Endodermal cell (in vitro differentiated cells): ENCODE measurements at regions not wholly inside any gene's neighbourhood (a gene's known extent, or its start where the extent isn't known, plus 50 kb on each side); places are given as distances from the start of the nearest gene placed in this dataset.

Experiments
- DNase-seq: peaks from one replicate; pipeline ENCODE4 v3.0.0-alpha.2; 2017
- H3K27ac ChIP-seq: 2 replicates; pipeline ENCODE4 v1.5.1; 2013; ENCODE audit warnings: mild to moderate bottlenecking, low read depth, low read length, moderate library complexity
- H3K27me3 ChIP-seq: 2 replicates; pipeline ENCODE4 v1.6.1; 2013; ENCODE audit warnings: mild to moderate bottlenecking, low read length, moderate library complexity; ENCODE audit not compliant: insufficient read depth, control insufficient read depth, poor library complexity, severe bottlenecking
- H3K36me3 ChIP-seq: 2 replicates; pipeline ENCODE4 v1.7.0; 2013; ENCODE audit warnings: mild to moderate bottlenecking, low read length, moderate library complexity; ENCODE audit not compliant: control insufficient read depth, insufficient read depth
- H3K4me1 ChIP-seq: one replicate; pipeline ENCODE4 v1.7.0; 2013; ENCODE audit warnings: low read length; ENCODE audit not compliant: control insufficient read depth, insufficient read depth
- H3K4me3 ChIP-seq: 2 replicates; pipeline ENCODE4 v1.5.1; 2013; ENCODE audit warnings: mild to moderate bottlenecking, low read length, moderate library complexity
- H3K9ac ChIP-seq: 2 replicates; pipeline ENCODE4 v1.6.1; 2013; ENCODE audit warnings: mild to moderate bottlenecking, low read length, moderate library complexity; ENCODE audit not compliant: poor library complexity, severe bottlenecking; ENCODE audit errors: extremely low read depth
- H3K9me3 ChIP-seq: 2 replicates; pipeline ENCODE4 v1.6.1; 2013; ENCODE audit warnings: mild to moderate bottlenecking, low read length, moderate library complexity; ENCODE audit not compliant: control insufficient read depth
- H3K27ac Mint-ChIP-seq: 2 replicates; pipeline ENCODE4 v1.8.0; 2020; ENCODE audit warnings: mixed read lengths
- H3K27me3 Mint-ChIP-seq: 2 replicates; pipeline ENCODE4 v1.8.0; 2021; ENCODE audit warnings: mild to moderate bottlenecking, mixed read lengths; ENCODE audit not compliant: insufficient read depth
- H3K36me3 Mint-ChIP-seq: 2 replicates; pipeline ENCODE4 v1.8.0; 2020; ENCODE audit warnings: low read depth, mixed read lengths
- H3K4me1 Mint-ChIP-seq: 2 replicates; pipeline ENCODE4 v1.8.0; 2020; ENCODE audit warnings: mixed read lengths
- H3K4me3 Mint-ChIP-seq: 2 replicates; pipeline ENCODE4 v1.8.0; 2020; ENCODE audit warnings: mild to moderate bottlenecking, moderate library complexity, mixed read lengths
- H3K9me3 Mint-ChIP-seq: 2 replicates; pipeline ENCODE4 v1.8.0; 2020; ENCODE audit warnings: mild to moderate bottlenecking, mixed read lengths
- CTCF ChIP-seq: fragments of 200-600 bp; sonication (generic); conservative IDR thresholded peaks from 2 replicates; pipeline ENCODE4 v1.5.0; 2021; ENCODE audit warnings: antibody characterized with exemption, mild to moderate bottlenecking
- WGBS, 2 experiments: methylation state at CpG; one replicate each; pipeline versions ENCODE4 v1.1.5 to v1.1.7; 2013; ENCODE audit warnings: missing lambda C conversion rate in 2 of 2, mixed read lengths in 1 of 2; ENCODE audit not compliant: insufficient coverage in 1 of 2, insufficient read length in 1 of 2; 5-methylcytosine and 5-hydroxymethylcytosine counted together

GRCh38 chr6:145026267-145026679 is 709.0 kb downstream of the EPM2A start:
- Mint-ChIP-seq H3K27me3 (no peaks in the 10 kb centered on the region), H3K36me3 (no peaks in the 10 kb centered on the region), H3K27ac (no peak overlapping the region), H3K9me3 (no peaks in the 10 kb centered on the region), H3K4me1 (peaks cover 32% of the 10 kb centered on the region), H3K4me3 (no peak overlapping the region)
- H3K4me1 ChIP-seq = peaks cover 5% of the 10 kb centered on the region
- no peak overlapping the region for H3K4me3 ChIP-seq
- no peaks in the 10 kb centered on the region for H3K27me3 ChIP-seq
- no peak for DNase-seq
- no peak for TF ChIP-seq CTCF
- no peaks in the 10 kb centered on the region for H3K9me3 ChIP-seq
- H3K27ac ChIP-seq = no peak overlapping the region
- H3K36me3 ChIP-seq = no peaks in the 10 kb centered on the region
- WGBS, 2 experiments = 98% methylated on average over 2 of the region's 2 CpGs; no CpG with 5 or more reads in 1 of the 2 experiments
- no peak overlapping the region for H3K9ac ChIP-seq

GRCh38 chr6:145028144-145028818 is 707.0 kb downstream of the EPM2A start:
- Mint-ChIP-seq H3K4me3 (no peak overlapping the region), H3K27me3 (no peaks in the 10 kb centered on the region), H3K27ac (no peak overlapping the region), H3K36me3 (no peaks in the 10 kb centered on the region), H3K9me3 (no peaks in the 10 kb centered on the region), H3K4me1 (peaks cover 19% of the 10 kb centered on the region)
- no peak overlapping the region for H3K27ac ChIP-seq
- WGBS, 2 experiments = 48% methylated on average over 3 of the region's 4 CpGs; no CpG with 5 or more reads in 1 of the 2 experiments
- H3K36me3 ChIP-seq = no peaks in the 10 kb centered on the region
- H3K27me3 ChIP-seq = no peaks in the 10 kb centered on the region
- peak; percentile 83 for TF ChIP-seq CTCF
- no peak overlapping the region for H3K4me3 ChIP-seq
- H3K4me1 ChIP-seq = no peaks in the 10 kb centered on the region
- no peak for DNase-seq
- no peaks in the 10 kb centered on the region for H3K9me3 ChIP-seq
- no peak overlapping the region for H3K9ac ChIP-seq

- WGBS, 2 experiments = 92 to 100% methylated on average over 1 to 2 of the region's 2 CpGs
- H3K9ac ChIP-seq = no peak overlapping the region
- no peaks in the 10 kb centered on the region for H3K27me3 ChIP-seq
- H3K36me3 ChIP-seq = no peaks in the 10 kb centered on the region
- no peak for DNase-seq
- no peak for TF ChIP-seq CTCF
- no peak overlapping the region for H3K27ac ChIP-seq
- Mint-ChIP-seq H3K27ac (no peak overlapping the region), H3K4me3 (no peak overlapping the region), H3K27me3 (no peaks in the 10 kb centered on the region), H3K4me1 (peaks cover 14% of the 10 kb centered on the region), H3K36me3 (peaks cover 2% of the 10 kb centered on the region), H3K9me3 (peaks cover 5% of the 10 kb centered on the region)
- H3K4me1 ChIP-seq = no peaks in the 10 kb centered on the region
- no peak overlapping the region for H3K4me3 ChIP-seq
- H3K9me3 ChIP-seq = peaks cover 4% of the 10 kb centered on the region
Observed at GRCh38 chr6:145031001-145031400, 704.3 kb downstream of the EPM2A start.
